ENCODE measurements at regions not wholly inside any gene's neighbourhood (a gene's known extent, or its start where the extent isn't known, plus 50 kb on each side); places are given as distances from the start of the nearest gene placed in this dataset.

- POLR2A ChIA-PET (ENCODE audit: low non-redundant PET): no interaction called here
- no peak overlapping the region for H3K27ac ChIP-seq
- CTCF ChIA-PET: no interaction called here
- no peak for DNase-seq (ENCODE audit: low spot score)
- TF ChIP-seq CTCF (conservative IDR thresholded peaks at IDR 0.05; ENCODE audit: low read depth): no peak
These were observed 525.5 kb downstream of the RFC3 start for GRCh38 chr13:34343413-34343940.

DNA sequence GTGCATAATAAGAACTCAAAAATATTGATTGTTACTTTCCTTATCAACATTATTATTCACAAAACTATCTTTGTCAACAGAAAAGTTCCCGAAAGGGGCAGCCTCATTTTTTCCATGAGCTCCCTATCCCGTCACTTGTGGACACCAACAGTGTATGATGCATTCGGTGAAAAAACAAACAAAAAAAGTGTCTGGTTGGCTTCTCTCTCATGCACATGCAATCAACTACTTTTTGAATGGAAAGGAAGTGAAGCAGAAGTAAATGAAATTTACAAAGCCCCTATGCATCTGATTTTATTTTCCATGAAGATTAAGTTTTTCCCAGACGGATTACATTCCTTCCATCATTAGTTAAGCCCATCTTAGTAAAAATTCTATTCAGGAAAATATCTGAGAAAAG lies 526.9 kb downstream of the RFC3 start:
- no peak overlapping the region for H3K27ac ChIP-seq
- TF ChIP-seq CTCF (conservative IDR thresholded peaks at IDR 0.05; ENCODE audit: low read depth): no peak
- CTCF ChIA-PET: interaction anchor here (0.7 kb wide), 1 partner anchor 62 kb away, joined by 3 read pairs; no protein-coding TSS in a partner anchor
- POLR2A ChIA-PET (ENCODE audit: low non-redundant PET): no interaction called here
- no peak for DNase-seq (ENCODE audit: low spot score)

GRCh38 chr13:34345258-34345965 lies 527.5 kb downstream of the RFC3 start:
- no peak for DNase-seq (ENCODE audit: low spot score)
- CTCF ChIA-PET: interaction anchor here (0.7 kb wide), 1 partner anchor 61 kb away, joined by 3 read pairs; no protein-coding TSS in a partner anchor
- POLR2A ChIA-PET (ENCODE audit: low non-redundant PET): no interaction called here
- no peak for TF ChIP-seq CTCF (conservative IDR thresholded peaks at IDR 0.05; ENCODE audit: low read depth)
- no peak overlapping the region for H3K27ac ChIP-seq

GRCh38 chr13:34346626-34347025 lies 528.7 kb downstream of the RFC3 start:
- DNase-seq (ENCODE audit: low spot score): no peak
- H3K27ac ChIP-seq: no peak overlapping the region
- no peak for TF ChIP-seq CTCF (conservative IDR thresholded peaks at IDR 0.05; ENCODE audit: low read depth)
- CTCF ChIA-PET: no interaction called here
- POLR2A ChIA-PET (ENCODE audit: low non-redundant PET): no interaction called here

DNA sequence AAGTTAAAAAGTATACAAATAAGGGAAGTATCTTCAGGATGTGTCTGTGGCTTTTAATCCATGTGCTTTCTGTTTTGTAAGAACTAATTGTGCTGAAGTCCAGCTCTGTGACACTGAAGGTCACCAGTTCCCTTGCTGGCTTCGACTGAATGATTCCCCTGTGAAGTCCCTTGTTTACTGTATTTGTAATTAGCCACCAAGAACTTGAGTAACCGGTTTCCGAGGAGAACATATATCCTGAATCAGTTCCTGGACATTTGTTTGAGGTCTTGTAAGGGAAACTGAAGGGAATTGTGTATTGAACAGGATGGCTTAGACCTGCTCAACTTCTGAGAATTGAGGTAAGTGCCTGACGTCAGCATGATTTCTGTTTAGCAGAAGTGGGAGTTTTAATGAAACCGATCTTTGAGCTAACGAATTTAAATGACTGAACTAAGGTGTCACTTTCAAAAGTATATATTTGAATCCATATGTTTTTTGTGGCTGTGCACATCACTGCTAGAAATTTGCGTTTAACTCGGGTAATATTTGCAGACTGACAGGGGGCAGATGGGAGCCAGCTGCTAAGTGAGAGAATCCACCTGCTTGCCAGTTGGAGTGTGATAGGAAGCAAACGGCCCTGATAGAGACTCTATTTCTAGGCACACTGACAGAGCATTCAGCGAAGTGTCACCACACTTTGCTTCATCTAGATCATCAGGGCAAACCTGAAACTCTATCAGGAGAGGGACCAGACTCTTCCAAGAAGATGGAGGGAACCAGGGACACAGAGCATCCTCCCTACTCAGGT lies 530.0 kb downstream of the RFC3 start:
- ChIA-PET CTCF (interaction anchor here (0.7 kb wide), 1 partner anchor 62 kb away, joined by 3 read pairs; no protein-coding TSS in a partner anchor), POLR2A (ENCODE audit: low non-redundant PET) (no interaction called here)
- DNase-seq (ENCODE audit: low spot score): no peak
- TF ChIP-seq CTCF (conservative IDR thresholded peaks at IDR 0.05; ENCODE audit: low read depth): no peak
- H3K27ac ChIP-seq: no peak overlapping the region

DNA sequence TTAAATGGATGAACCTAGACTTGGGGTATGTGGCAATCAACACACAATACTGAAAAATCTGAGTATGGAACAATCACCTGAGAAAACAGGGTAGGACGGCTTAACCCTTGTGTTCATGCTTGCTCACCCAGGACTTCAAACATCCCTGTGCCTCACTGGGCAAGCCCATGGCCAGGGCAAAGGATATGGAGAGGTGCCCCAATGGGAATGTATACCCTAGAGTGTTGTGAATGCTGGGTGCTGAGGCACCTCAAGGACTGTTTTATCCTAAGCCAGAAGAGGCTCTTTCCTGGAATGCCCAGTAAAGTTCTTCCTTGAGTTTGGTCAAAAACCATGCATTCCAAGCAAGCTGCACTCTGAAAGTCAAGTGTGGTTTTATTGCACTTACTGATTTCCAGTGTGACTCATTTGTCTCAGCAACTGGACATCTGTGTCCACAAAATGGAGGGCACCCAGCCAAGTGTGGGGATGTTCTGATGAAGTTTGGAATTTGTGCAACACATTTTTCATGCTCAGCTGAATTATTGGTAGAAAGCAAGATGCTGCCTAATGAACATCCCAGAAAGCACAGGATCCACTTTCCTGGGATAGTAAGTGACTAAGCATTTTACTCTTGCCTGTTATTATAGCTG lies 531.3 kb downstream of the RFC3 start:
- peak; percentile 30 for DNase-seq (ENCODE audit: low spot score)
- peak overlapping the region; percentile 72; the same call in 1 of the 2 replicates for H3K27ac ChIP-seq
- ChIA-PET CTCF (no interaction called here), POLR2A (ENCODE audit: low non-redundant PET) (no interaction called here)
- TF ChIP-seq CTCF (conservative IDR thresholded peaks at IDR 0.05; ENCODE audit: low read depth): no peak

Measured in RWPE1 (cell line).